ENCODE measurements at regions not wholly inside any gene's neighbourhood (a gene's known extent, or its start where the extent isn't known, plus 50 kb on each side); places are given as distances from the start of the nearest gene placed in this dataset.

DNA sequence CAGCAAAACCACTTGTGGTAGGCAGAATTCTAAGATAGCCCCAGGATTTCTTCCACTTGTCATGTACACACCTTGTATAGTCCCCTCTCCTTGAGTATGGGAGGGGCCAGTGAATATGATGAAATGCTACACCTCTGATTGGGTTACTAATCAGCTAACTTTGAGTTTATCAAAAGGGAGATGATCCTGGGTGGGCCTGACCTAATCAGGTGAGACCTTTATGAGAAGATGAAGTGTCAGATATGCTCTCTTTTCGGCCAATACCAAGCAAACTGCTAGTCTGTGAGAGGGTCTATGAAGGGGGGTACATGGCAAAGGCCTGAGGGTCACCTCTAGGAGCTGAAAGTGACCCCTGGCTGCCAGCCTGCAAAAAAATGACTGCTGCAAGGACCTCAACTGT is 154.3 kb upstream of the CRY1 start:
- DNase-seq = no peak
- TF ChIP-seq CTCF (IDR thresholded peaks at IDR 0.05) (no peak), POLR2A (IDR thresholded peaks at IDR 0.05) (no peak)
- 33 to 55% methylated on average over 1 of the region's 1 CpG for WGBS, 2 donors
- Histone ChIP-seq H3K9me3 (no peaks in the 10 kb centered on the region), H3K27me3 (peaks cover 0 to 23% (median 0%) of the 10 kb centered on the region in 4 donors), H3K27ac (no peak overlapping the region), H3K4me1 (no peaks in the 10 kb centered on the region), H3K36me3 (no peaks in the 10 kb centered on the region), H3K4me3 (no peak overlapping the region)
- intact Hi-C loops (cut with DNase I) = no loop called here

GRCh38 chr12:107248187-107248586 is 154.8 kb upstream of the CRY1 start:
- no peak overlapping the region for H3K4me3 ChIP-seq
- no peak overlapping the region for H3K27ac ChIP-seq
- no peaks in the 10 kb centered on the region for H3K9me3 ChIP-seq
- no peak for DNase-seq
- TF ChIP-seq CTCF (IDR thresholded peaks at IDR 0.05) (no peak), POLR2A (IDR thresholded peaks at IDR 0.05) (no peak)
- no peaks in the 10 kb centered on the region for H3K4me1 ChIP-seq
- intact Hi-C loops (cut with DNase I) = no loop called here
- H3K36me3 ChIP-seq = no peaks in the 10 kb centered on the region
- H3K27me3 ChIP-seq = peaks cover 0 to 19% (median 0%) of the 10 kb centered on the region in 4 donors

GRCh38 chr12:107251288-107251687 is 157.9 kb upstream of the CRY1 start:
- intact Hi-C loops (cut with DNase I) = no loop called here
- H3K4me3 ChIP-seq = no peak overlapping the region
- H3K27ac ChIP-seq = no peak overlapping the region
- no peak for TF ChIP-seq CTCF (IDR thresholded peaks at IDR 0.05)
- TF ChIP-seq POLR2A (IDR thresholded peaks at IDR 0.05) = no peak
- peaks cover 0 to 3% (median 0%) of the 10 kb centered on the region in 4 donors for H3K27me3 ChIP-seq
- no peak for DNase-seq
- no peaks in the 10 kb centered on the region for H3K4me1 ChIP-seq
- H3K9me3 ChIP-seq = no peaks in the 10 kb centered on the region
- no peaks in the 10 kb centered on the region for H3K36me3 ChIP-seq
- WGBS, 2 donors = 61 to 65% methylated on average over 5 to 6 of the region's 6 CpGs

DNA sequence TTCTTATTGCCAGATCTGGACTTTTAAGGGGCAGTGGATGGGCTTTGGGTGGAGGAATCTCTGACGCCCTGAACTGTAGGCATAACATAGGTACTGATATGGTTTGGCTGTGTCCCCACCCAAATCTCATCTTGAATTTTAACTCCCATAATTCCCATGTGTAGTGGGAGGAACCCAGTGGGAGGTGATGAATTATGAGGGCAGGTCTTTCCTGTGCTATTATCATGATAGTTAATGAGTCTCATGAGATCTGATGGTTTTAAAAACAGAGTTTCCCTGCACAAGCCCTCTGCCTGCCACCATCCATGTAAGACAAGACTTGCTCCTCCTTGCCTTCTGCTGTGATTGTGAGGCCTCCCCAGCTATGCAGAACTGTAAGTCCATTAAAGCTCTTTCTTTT is 160.0 kb upstream of the CRY1 start:
- Histone ChIP-seq H3K9me3 (no peaks in the 10 kb centered on the region), H3K4me1 (no peaks in the 10 kb centered on the region), H3K27me3 (peaks cover 0 to 13% (median 0%) of the 10 kb centered on the region in 4 donors), H3K27ac (no peak overlapping the region), H3K4me3 (no peak overlapping the region), H3K36me3 (no peaks in the 10 kb centered on the region)
- no peak for TF ChIP-seq CTCF (IDR thresholded peaks at IDR 0.05)
- no peak for DNase-seq
- 86 to 100% methylated on average over 1 of the region's 1 CpG for WGBS, 2 donors
- intact Hi-C loops (cut with DNase I) = no loop called here

DNA sequence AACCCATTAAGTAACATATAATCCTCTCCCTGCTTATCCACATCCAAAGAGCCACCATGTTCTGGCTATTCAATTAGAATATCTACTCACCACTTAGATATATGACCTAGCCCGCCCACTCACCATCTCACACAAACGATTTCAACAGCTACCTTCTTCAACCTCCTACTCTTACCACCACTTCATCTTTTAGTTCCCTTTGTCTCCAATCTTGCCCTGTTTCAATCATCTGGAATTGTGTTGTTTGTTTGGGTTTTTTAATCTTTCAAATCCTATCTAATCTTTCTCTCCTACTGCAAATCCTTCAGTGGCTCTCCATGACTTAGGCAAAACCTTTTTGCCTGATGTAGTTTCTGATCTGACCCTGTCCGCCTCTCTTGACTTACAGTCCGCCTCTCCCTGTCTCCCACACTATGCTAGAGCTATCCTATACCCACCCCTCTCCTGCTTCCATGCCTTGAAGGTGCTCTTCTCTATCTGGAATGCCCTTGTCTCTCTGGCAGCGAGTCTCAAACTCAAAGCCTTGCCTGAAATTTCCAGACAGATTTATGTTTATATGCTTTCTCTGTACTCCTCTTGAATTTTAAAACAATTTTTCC is 161.0 kb upstream of the CRY1 start:
- H3K9me3 ChIP-seq = no peaks in the 10 kb centered on the region
- 69 to 74% methylated on average over 5 of the region's 5 CpGs for WGBS, 2 donors
- H3K27ac ChIP-seq = no peak overlapping the region
- H3K36me3 ChIP-seq = no peaks in the 10 kb centered on the region
- no peaks in the 10 kb centered on the region for H3K4me1 ChIP-seq
- no peak for DNase-seq
- intact Hi-C loops (cut with DNase I) = no loop called here
- TF ChIP-seq POLR2A (IDR thresholded peaks at IDR 0.05) = no peak
- TF ChIP-seq CTCF (IDR thresholded peaks at IDR 0.05) = no peak
- H3K4me3 ChIP-seq = no peak overlapping the region
- peaks cover 0 to 13% (median 0%) of the 10 kb centered on the region in 4 donors for H3K27me3 ChIP-seq

Measured in esophagus squamous epithelium (tissue), 5 donors.